Ishikawa (cell line): ENCODE measurements at regions not wholly inside any gene's neighbourhood (a gene's known extent, or its start where the extent isn't known, plus 50 kb on each side); places are given as distances from the start of the nearest gene placed in this dataset.

Experiments used
- CREB1 ChIP-seq: IDR thresholded peaks from 2 replicates; pipeline ENCODE4 v1.6.1; 2012; ENCODE audit warnings: low read depth
- EP300 ChIP-seq: IDR thresholded peaks from 2 replicates; pipeline ENCODE4 v1.6.1; 2012; ENCODE audit warnings: borderline replicate concordance
- FOXM1 ChIP-seq: IDR thresholded peaks from 2 replicates; pipeline ENCODE4 v1.6.1; 2012; ENCODE audit warnings: low read depth, borderline replicate concordance
- MAX ChIP-seq: IDR thresholded peaks from 2 replicates; pipeline ENCODE4 v1.6.1; 2012
- NFIC ChIP-seq: IDR thresholded peaks from 2 replicates; pipeline ENCODE4 v1.6.1; 2012
- RAD21 ChIP-seq: IDR thresholded peaks from 2 replicates; pipeline ENCODE4 v1.6.1; 2012; ENCODE audit warnings: low read depth
- REST ChIP-seq: IDR thresholded peaks from 2 replicates; pipeline ENCODE4 v1.6.1; 2012; ENCODE audit warnings: low read depth, mild to moderate bottlenecking
- TAF1 ChIP-seq: IDR thresholded peaks from 2 replicates; pipeline ENCODE4 v1.6.1; 2012; ENCODE audit warnings: low read depth, mild to moderate bottlenecking
- TCF12 ChIP-seq: IDR thresholded peaks from 2 replicates; pipeline ENCODE4 v1.6.1; 2012; ENCODE audit warnings: low read depth
- USF1 ChIP-seq: IDR thresholded peaks from 2 replicates; pipeline ENCODE4 v1.6.1; 2012
- YY1 ChIP-seq: IDR thresholded peaks from 2 replicates; pipeline ENCODE4 v1.6.1; 2012; ENCODE audit warnings: low read depth
- ZBTB7A ChIP-seq: IDR thresholded peaks from 2 replicates; pipeline ENCODE4 v1.6.1; 2012; ENCODE audit warnings: low read depth

GRCh38 chr11:112615891-112616290, 345.3 kb upstream of the NCAM1 start:
- TF ChIP-seq TAF1 (no peak), EP300 (no peak), TCF12 (no peak), FOXM1 (no peak), MAX (no peak), RAD21 (no peak), YY1 (no peak), NFIC (no peak), USF1 (no peak), REST (no peak), ZBTB7A (no peak), CREB1 (no peak)
